CD4-positive, alpha-beta T cell (primary cell): ENCODE measurements at regions not wholly inside any gene's neighbourhood (a gene's known extent, or its start where the extent isn't known, plus 50 kb on each side); places are given as distances from the start of the nearest gene placed in this dataset.
"Not testable (repeated sequence)": the region's sequence is repeated elsewhere in the genome, so short reads cannot be mapped to it uniquely, and the experiment has no call there.

ENCODE experiments used
- ATAC-seq: fragments of 200-7000 bp; cut with Tn5 transposase; one replicate; pipeline ENCODE4 v1.10.0; 2022; ENCODE audit warnings: mild to moderate bottlenecking; ENCODE audit not compliant: poor library complexity
- CTCF ChIA-PET: fragments of 350-600 bp; sonication (Branson Sonifier 250); formaldehyde crosslinking; loops from one replicate; lab custom pipeline; 2021; ENCODE audit warnings: antibody characterized with exemption, inconsistent platforms; lab: Charles Lee
- POLR2A ChIA-PET: fragments of 350-600 bp; sonication (Branson Sonifier 250); formaldehyde crosslinking; loops from one replicate; lab custom pipeline; 2021; ENCODE audit warnings: antibody characterized with exemption, inconsistent platforms; lab: Charles Lee
- DNase-seq, 14 experiments: peaks; one replicate each; pipeline ENCODE4 v3.0.0-alpha.2; 2013 to 2020; ENCODE audit warnings: mixed read lengths in 2 of 14
- H3K27ac ChIP-seq, 2 donors: one replicate each; pipeline versions ENCODE4 v1.5.1 to v1.7.0; 2013; ENCODE audit warnings: low read length in 2 of 2, low read depth in 1 of 2, mild to moderate bottlenecking in 1 of 2
- H3K27me3 ChIP-seq, 2 experiments: 1 replicate in 1 of 2; 2 replicates in 1 of 2; pipeline versions ENCODE4 v1.6.1 to v1.7.0; 2013; ENCODE audit warnings: low read length in 2 of 2, control low read depth in 1 of 2, mild to moderate bottlenecking in 1 of 2, moderate library complexity in 1 of 2; ENCODE audit not compliant: insufficient read depth in 2 of 2, control insufficient read depth in 1 of 2
- H3K36me3 ChIP-seq: one replicate; pipeline ENCODE4 v1.6.1; 2013; ENCODE audit warnings: low read length, control low read depth; ENCODE audit not compliant: insufficient read depth
- H3K4me1 ChIP-seq: one replicate; pipeline ENCODE4 v1.6.1; 2013; ENCODE audit warnings: low read length, control low read depth; ENCODE audit not compliant: insufficient read depth
- H3K4me3 ChIP-seq: one replicate; pipeline ENCODE4 v1.5.1; 2013; ENCODE audit warnings: mild to moderate bottlenecking, low read length, moderate library complexity
- H3K9me3 ChIP-seq, 2 experiments: 1 replicate in 1 of 2; 2 replicates in 1 of 2; pipeline versions ENCODE4 v1.6.1 to v1.7.0; 2013; ENCODE audit warnings: low read length in 2 of 2, mild to moderate bottlenecking in 2 of 2, control low read depth in 1 of 2, moderate library complexity in 1 of 2; ENCODE audit not compliant: control insufficient read depth in 1 of 2, insufficient read depth in 1 of 2
- H3K27ac Mint-ChIP-seq: one replicate; pipeline ENCODE4 v1.8.0; 2020; ENCODE audit warnings: mixed read lengths
- H3K27me3 Mint-ChIP-seq: one replicate; pipeline ENCODE4 v1.8.0; 2021; ENCODE audit warnings: mixed read lengths
- H3K36me3 Mint-ChIP-seq: one replicate; pipeline ENCODE4 v1.8.0; 2021; ENCODE audit warnings: low read depth, mixed read lengths
- H3K4me1 Mint-ChIP-seq: one replicate; pipeline ENCODE4 v1.8.0; 2021; ENCODE audit warnings: low read depth, mixed read lengths
- H3K4me3 Mint-ChIP-seq: one replicate; pipeline ENCODE4 v1.8.0; 2020; ENCODE audit warnings: mild to moderate bottlenecking, mixed read lengths
- H3K9me3 Mint-ChIP-seq: one replicate; pipeline ENCODE4 v1.8.0; 2020; ENCODE audit warnings: mixed read lengths
- intact Hi-C, 2 experiments: fragments of 100-400 bp; cut with DNase I in 1 of 2; cut with micrococcal nuclease in 1 of 2; formaldehyde crosslinking; loops; one replicate each; pipeline versions ENCODE4 v1.15.1 to v1.9.0; 2023 to 2025; cut with DNase I, micrococcal nuclease
- TF ChIP-seq, protein P1 (sequence below): fragments of 200-600 bp; IDR thresholded peaks from one replicate; pipeline ENCODE4 v1.8.0; 2022; ENCODE audit warnings: antibody characterized with exemption, mild to moderate bottlenecking

DNA sequence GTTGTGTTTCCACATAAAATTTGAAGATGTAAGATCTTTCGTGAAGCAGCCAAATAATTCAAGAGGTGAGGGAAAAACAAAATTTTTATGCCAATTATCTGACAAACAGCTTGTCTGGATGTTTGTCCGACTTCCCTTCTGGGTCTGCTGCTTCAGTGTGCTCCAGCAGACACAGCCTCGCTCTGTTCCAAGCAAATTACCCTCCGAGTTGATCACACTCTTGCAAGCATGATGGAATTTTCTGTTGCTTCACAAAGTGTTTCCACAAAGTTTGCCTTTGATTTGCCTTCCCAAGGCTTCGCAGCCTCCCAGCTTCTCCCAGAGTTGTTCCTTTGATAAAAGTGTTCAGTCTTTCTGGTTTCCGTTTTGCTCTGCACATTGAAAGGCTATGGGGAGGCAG is 78.4 kb upstream of the SEZ6L start:
- Mint-ChIP-seq H3K4me1 (no peaks in the 10 kb centered on the region), H3K27me3 (peaks cover 14% of the 10 kb centered on the region), H3K9me3 (peaks cover 3% of the 10 kb centered on the region), H3K4me3 (no peak overlapping the region), H3K36me3 (no peaks in the 10 kb centered on the region), H3K27ac (no peak overlapping the region)
- Histone ChIP-seq H3K36me3 (no peaks in the 10 kb centered on the region), H3K4me1 (no peaks in the 10 kb centered on the region), H3K27ac (no peak overlapping the region), H3K9me3 (peaks cover 0 to 9% of the 10 kb centered on the region in 2 experiments), H3K4me3 (no peak overlapping the region), H3K27me3 (peaks cover 0 to 4% of the 10 kb centered on the region in 2 experiments)
- CTCF ChIA-PET, result no interaction called here
- POLR2A ChIA-PET, result no interaction called here
- TF ChIP-seq, protein P1, sequence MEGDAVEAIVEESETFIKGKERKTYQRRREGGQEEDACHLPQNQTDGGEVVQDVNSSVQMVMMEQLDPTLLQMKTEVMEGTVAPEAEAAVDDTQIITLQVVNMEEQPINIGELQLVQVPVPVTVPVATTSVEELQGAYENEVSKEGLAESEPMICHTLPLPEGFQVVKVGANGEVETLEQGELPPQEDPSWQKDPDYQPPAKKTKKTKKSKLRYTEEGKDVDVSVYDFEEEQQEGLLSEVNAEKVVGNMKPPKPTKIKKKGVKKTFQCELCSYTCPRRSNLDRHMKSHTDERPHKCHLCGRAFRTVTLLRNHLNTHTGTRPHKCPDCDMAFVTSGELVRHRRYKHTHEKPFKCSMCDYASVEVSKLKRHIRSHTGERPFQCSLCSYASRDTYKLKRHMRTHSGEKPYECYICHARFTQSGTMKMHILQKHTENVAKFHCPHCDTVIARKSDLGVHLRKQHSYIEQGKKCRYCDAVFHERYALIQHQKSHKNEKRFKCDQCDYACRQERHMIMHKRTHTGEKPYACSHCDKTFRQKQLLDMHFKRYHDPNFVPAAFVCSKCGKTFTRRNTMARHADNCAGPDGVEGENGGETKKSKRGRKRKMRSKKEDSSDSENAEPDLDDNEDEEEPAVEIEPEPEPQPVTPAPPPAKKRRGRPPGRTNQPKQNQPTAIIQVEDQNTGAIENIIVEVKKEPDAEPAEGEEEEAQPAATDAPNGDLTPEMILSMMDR, result no peak
- intact Hi-C loops, result no loop called here
- no peak for DNase-seq
- no peak for ATAC-seq

GRCh38 chr22:26094497-26094896 is 74.8 kb upstream of the SEZ6L start:
- H3K27ac ChIP-seq, H3K9me3 ChIP-seq, DNase-seq, ATAC-seq, H3K4me3 ChIP-seq, POLR2A ChIA-PET, H3K27ac Mint-ChIP-seq, H3K9me3 Mint-ChIP-seq, H3K36me3 Mint-ChIP-seq, H3K4me1 Mint-ChIP-seq, H3K27me3 ChIP-seq, H3K4me1 ChIP-seq, H3K4me3 Mint-ChIP-seq, intact Hi-C loops, H3K36me3 ChIP-seq, CTCF ChIA-PET: not testable (repeated sequence)
- H3K27me3 Mint-ChIP-seq, result peaks cover 15% of the 10 kb centered on the region

DNA sequence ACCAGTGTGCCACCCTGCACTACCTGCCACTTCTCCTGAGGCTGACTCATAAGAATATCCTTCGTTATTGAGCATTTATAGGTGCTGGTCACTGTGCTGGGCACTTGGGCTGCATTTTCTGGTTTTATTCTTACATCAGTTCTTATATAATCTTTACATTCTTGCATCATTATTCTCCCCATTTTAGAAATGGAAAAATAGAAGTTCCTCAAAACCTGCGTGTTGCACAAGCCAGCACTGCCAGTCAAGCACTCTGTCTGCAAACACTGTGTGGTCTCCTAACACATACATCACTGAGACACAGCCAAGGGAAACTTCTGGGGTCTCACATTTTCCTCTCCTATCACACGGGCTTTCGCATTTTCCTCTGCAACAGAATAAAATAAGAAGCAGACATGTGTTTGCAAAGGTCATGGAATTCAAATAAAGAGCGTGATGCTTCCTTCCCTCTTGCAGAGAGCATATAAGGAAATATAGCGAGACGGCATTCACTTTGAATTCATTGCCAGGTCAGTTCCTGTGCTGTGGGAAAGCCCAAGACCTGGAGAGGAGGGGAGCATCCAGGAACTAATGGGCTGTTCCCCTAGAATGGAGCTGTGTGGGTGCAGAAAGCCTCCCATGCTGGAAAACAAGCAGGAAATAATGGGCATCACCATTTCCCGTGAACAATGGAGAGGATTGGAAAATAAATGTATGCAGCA is 73.9 kb upstream of the SEZ6L start:
- H3K4me3 ChIP-seq, result no peak overlapping the region
- ChIA-PET CTCF (no interaction called here), POLR2A (no interaction called here)
- no peak overlapping the region for H3K27ac Mint-ChIP-seq
- DNase-seq, result no peak
- H3K9me3 ChIP-seq, result peaks cover 0 to 9% of the 10 kb centered on the region in 2 experiments
- H3K4me3 Mint-ChIP-seq, result no peak overlapping the region
- peaks cover 20% of the 10 kb centered on the region for H3K27me3 Mint-ChIP-seq
- peaks cover 3% of the 10 kb centered on the region for H3K9me3 Mint-ChIP-seq
- H3K4me1 ChIP-seq, result no peaks in the 10 kb centered on the region
- ATAC-seq, result no peak
- no peaks in the 10 kb centered on the region for H3K4me1 Mint-ChIP-seq
- H3K36me3 ChIP-seq, result no peaks in the 10 kb centered on the region
- H3K27me3 ChIP-seq, result peaks cover 0 to 4% of the 10 kb centered on the region in 2 experiments
- TF ChIP-seq, protein P1, result no peak
- no peaks in the 10 kb centered on the region for H3K36me3 Mint-ChIP-seq
- intact Hi-C loops, result no loop called here
- H3K27ac ChIP-seq, result no peak overlapping the region

GRCh38 chr22:26097411-26097810 is 71.9 kb upstream of the SEZ6L start:
- Mint-ChIP-seq H3K4me1 (no peaks in the 10 kb centered on the region), H3K27ac (no peak overlapping the region)
- no peak for ATAC-seq

More at GRCh38 chr22:26097411-26097810, 71.9 kb upstream of the SEZ6L start:
- H3K4me3 Mint-ChIP-seq, result no peak overlapping the region
- Histone ChIP-seq H3K9me3 (peaks cover 0 to 9% of the 10 kb centered on the region in 2 experiments), H3K36me3 (no peaks in the 10 kb centered on the region), H3K4me1 (no peaks in the 10 kb centered on the region), H3K27me3 (no peaks in the 10 kb centered on the region), H3K4me3 (no peak overlapping the region), H3K27ac (no peak overlapping the region)
- H3K36me3 Mint-ChIP-seq, result no peaks in the 10 kb centered on the region
- no peak for DNase-seq
- intact Hi-C loops, result no loop called here
- H3K27me3 Mint-ChIP-seq, result peaks cover 22% of the 10 kb centered on the region
- ChIA-PET POLR2A (no interaction called here), CTCF (no interaction called here)
- peaks cover 3% of the 10 kb centered on the region for H3K9me3 Mint-ChIP-seq
- TF ChIP-seq, protein P1, result no peak
